GM13976 (cell line): ENCODE measurements at regions not wholly inside any gene's neighbourhood (a gene's known extent, or its start where the extent isn't known, plus 50 kb on each side); places are given as distances from the start of the nearest gene placed in this dataset.

ENCODE experiments used
- DNase-seq: peaks from one replicate; pipeline ENCODE4 v3.0.0; 2012; ENCODE audit warnings: low spot score
- CTCF ChIP-seq: IDR thresholded peaks from 2 replicates; pipeline ENCODE4 v1.5.1; 2012; ENCODE audit warnings: borderline replicate concordance, mild to moderate bottlenecking; ENCODE audit not compliant: insufficient read depth; ENCODE audit errors: extremely low read depth, missing control alignments, control extremely low read depth
- in situ Hi-C: fragments of 300-500 bp; cut with MboI; formaldehyde crosslinking; loops from one replicate; pipeline ENCODE4 v1.12.0; 2022; ENCODE audit warnings: low sequenced_read_pairs, mixed read lengths, inconsistent platforms; ENCODE audit not compliant: unreplicated experiment

GRCh38 chr9:118959366-118959765 lies 409.9 kb downstream of the BRINP1 start:
- DNase-seq, result no peak
- in situ Hi-C loops, result no loop called here
- TF ChIP-seq CTCF, result no peak

GRCh38 chr9:118961857-118962256 lies 407.4 kb downstream of the BRINP1 start:
- no peak for DNase-seq
- in situ Hi-C loops, result no loop called here
- no peak for TF ChIP-seq CTCF

GRCh38 chr9:118962426-118962825 lies 406.8 kb downstream of the BRINP1 start:
- in situ Hi-C loops, result no loop called here
- TF ChIP-seq CTCF, result no peak
- no peak for DNase-seq

- no peak for DNase-seq
- TF ChIP-seq CTCF, result no peak
- in situ Hi-C loops, result no loop called here
Observed at GRCh38 chr9:118963674-118964073, 405.6 kb downstream of the BRINP1 start.

- in situ Hi-C loops, result no loop called here
- TF ChIP-seq CTCF, result no peak
- no peak for DNase-seq
Observed at GRCh38 chr9:118967901-118968300, 401.3 kb downstream of the BRINP1 start.

- no peak for TF ChIP-seq CTCF
- in situ Hi-C loops, result no loop called here
- DNase-seq, result no peak
Observed at GRCh38 chr9:118975736-118976135, 393.5 kb downstream of the BRINP1 start.

- no peak for DNase-seq
- in situ Hi-C loops, result no loop called here
- TF ChIP-seq CTCF, result no peak
Observed at GRCh38 chr9:118976160-118976559, 393.1 kb downstream of the BRINP1 start.
